Smooth muscle cell (in vitro differentiated cells): ENCODE measurements at regions not wholly inside any gene's neighbourhood (a gene's known extent, or its start where the extent isn't known, plus 50 kb on each side); places are given as distances from the start of the nearest gene placed in this dataset.

Source experiments
- DNase-seq: peaks from one replicate; lab custom pipeline; 2025; ENCODE audit not compliant: unreplicated experiment; lab: John Stamatoyannopoulos, UW
- H2AFZ ChIP-seq: fragments of 200-600 bp; sonication (generic); 2 replicates; pipeline ENCODE4 v1.6.0; 2016; ENCODE audit warnings: antibody characterized with exemption, low read depth, mild to moderate bottlenecking
- H3F3A ChIP-seq: fragments of 200-600 bp; sonication (generic); 2 replicates; pipeline ENCODE4 v1.6.0; 2017; ENCODE audit warnings: antibody characterized with exemption, low read depth
- H3K27ac ChIP-seq: fragments of 200-600 bp; sonication (generic); 2 replicates; pipeline ENCODE4 v1.5.1; 2016; ENCODE audit warnings: low read depth, mild to moderate bottlenecking
- H3K27me3 ChIP-seq: fragments of 200-600 bp; sonication (generic); 2 replicates; pipeline ENCODE4 v1.6.1; 2016; ENCODE audit warnings: low read depth, mild to moderate bottlenecking
- H3K36me3 ChIP-seq: fragments of 200-600 bp; sonication (generic); 2 replicates; pipeline ENCODE4 v1.5.1; 2016; ENCODE audit warnings: low read depth
- H3K4me1 ChIP-seq: fragments of 200-600 bp; sonication (generic); 2 replicates; pipeline ENCODE4 v1.5.1; 2016; ENCODE audit warnings: low read depth
- H3K4me2 ChIP-seq: fragments of 200-600 bp; sonication (generic); 2 replicates; pipeline ENCODE4 v1.6.0; 2016; ENCODE audit warnings: mild to moderate bottlenecking
- H3K4me3 ChIP-seq: fragments of 200-600 bp; sonication (generic); 2 replicates; pipeline ENCODE4 v1.5.1; 2016; ENCODE audit warnings: mild to moderate bottlenecking
- H3K79me2 ChIP-seq: fragments of 200-600 bp; sonication (generic); 2 replicates; pipeline ENCODE4 v1.6.0; 2016; ENCODE audit warnings: low read depth, mild to moderate bottlenecking
- H3K9ac ChIP-seq: fragments of 200-600 bp; sonication (generic); 2 replicates; pipeline ENCODE4 v1.6.0; 2016; ENCODE audit warnings: low read depth
- H3K9me3 ChIP-seq: fragments of 200-600 bp; sonication (generic); replicated peaks from 2 replicates; pipeline ENCODE4 v1.5.1; 2016; ENCODE audit warnings: low read depth
- H4K20me1 ChIP-seq: fragments of 200-600 bp; sonication (generic); 2 replicates; pipeline ENCODE4 v1.6.0; 2016; ENCODE audit warnings: low read depth
- WGBS: methylation state at CpG from one replicate; pipeline ENCODE4 v1.1.7; 2016; ENCODE audit warnings: low lambda C conversion rate; 5-methylcytosine and 5-hydroxymethylcytosine counted together
- TF ChIP-seq, protein P1 (sequence below): fragments of 200-600 bp; sonication (generic); IDR thresholded peaks from 2 replicates; pipeline ENCODE4 v1.5.1; 2017; ENCODE audit warnings: borderline replicate concordance, mild to moderate bottlenecking, antibody characterized with exemption; ENCODE audit not compliant: insufficient read depth, poor library complexity, severe bottlenecking

DNA sequence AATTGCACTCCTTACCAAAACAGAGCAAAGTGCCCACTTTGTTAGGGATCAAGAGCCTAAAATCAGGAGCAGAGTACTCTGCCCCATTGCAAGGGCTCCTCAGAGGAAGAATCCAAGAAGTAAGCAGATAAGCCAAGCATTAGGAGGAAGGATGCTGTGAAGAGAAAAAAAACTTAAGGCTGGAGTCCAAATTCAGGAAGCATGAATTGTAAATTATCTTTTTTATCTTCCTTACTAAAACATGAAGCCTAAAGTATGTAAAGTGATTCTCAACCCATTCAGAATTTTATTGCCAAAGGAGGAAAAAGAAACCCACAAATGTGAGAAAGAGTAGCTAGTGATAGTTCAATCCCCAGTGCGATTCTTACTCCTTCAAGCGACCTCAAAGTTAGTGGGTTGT lies 523.9 kb downstream of the TAF11L14 start:
- H3K4me2 ChIP-seq: no peak overlapping the region
- H3K9me3 ChIP-seq: no peaks in the 10 kb centered on the region
- H3K4me3 ChIP-seq: no peak overlapping the region
- no peaks in the 10 kb centered on the region for H4K20me1 ChIP-seq
- no peak overlapping the region for H3K27ac ChIP-seq
- no peak overlapping the region for H3K9ac ChIP-seq
- H3K27me3 ChIP-seq: no peaks in the 10 kb centered on the region
- H3F3A ChIP-seq: no peaks in the 10 kb centered on the region
- H3K4me1 ChIP-seq: no peaks in the 10 kb centered on the region
- H3K79me2 ChIP-seq: no peaks in the 10 kb centered on the region
- DNase-seq: no peak
- H2AFZ ChIP-seq: no peak overlapping the region
- TF ChIP-seq, protein P1, sequence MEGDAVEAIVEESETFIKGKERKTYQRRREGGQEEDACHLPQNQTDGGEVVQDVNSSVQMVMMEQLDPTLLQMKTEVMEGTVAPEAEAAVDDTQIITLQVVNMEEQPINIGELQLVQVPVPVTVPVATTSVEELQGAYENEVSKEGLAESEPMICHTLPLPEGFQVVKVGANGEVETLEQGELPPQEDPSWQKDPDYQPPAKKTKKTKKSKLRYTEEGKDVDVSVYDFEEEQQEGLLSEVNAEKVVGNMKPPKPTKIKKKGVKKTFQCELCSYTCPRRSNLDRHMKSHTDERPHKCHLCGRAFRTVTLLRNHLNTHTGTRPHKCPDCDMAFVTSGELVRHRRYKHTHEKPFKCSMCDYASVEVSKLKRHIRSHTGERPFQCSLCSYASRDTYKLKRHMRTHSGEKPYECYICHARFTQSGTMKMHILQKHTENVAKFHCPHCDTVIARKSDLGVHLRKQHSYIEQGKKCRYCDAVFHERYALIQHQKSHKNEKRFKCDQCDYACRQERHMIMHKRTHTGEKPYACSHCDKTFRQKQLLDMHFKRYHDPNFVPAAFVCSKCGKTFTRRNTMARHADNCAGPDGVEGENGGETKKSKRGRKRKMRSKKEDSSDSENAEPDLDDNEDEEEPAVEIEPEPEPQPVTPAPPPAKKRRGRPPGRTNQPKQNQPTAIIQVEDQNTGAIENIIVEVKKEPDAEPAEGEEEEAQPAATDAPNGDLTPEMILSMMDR: no peak
- WGBS: 91% methylated on average over 2 of the region's 2 CpGs
- H3K36me3 ChIP-seq: no peaks in the 10 kb centered on the region

DNA sequence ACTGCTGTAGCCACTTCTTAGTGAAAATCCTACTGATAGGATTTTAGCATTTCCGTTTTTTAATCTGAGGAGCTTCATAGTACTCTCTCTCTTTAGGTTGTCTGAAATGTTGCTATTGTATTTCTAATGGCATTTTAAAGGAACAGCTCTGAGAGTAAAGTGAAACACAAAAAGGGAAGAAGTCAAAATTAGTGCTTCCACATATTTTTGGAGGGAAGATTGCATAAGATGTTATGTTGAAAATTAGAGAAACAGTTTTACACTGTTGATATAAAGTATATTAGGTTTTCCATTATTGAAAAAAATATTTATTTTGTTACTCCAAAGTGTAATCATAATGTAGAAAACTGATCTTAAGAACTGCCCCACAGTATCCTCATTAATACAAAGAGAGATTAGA lies 525.1 kb downstream of the TAF11L14 start:
- no peak for DNase-seq
- Histone ChIP-seq H3K27ac (no peak overlapping the region), H3K79me2 (no peaks in the 10 kb centered on the region), H3K4me1 (no peaks in the 10 kb centered on the region), H4K20me1 (no peaks in the 10 kb centered on the region), H3F3A (no peaks in the 10 kb centered on the region), H3K4me2 (no peak overlapping the region), H3K4me3 (no peak overlapping the region), H3K36me3 (no peaks in the 10 kb centered on the region), H3K27me3 (no peaks in the 10 kb centered on the region), H3K9me3 (no peaks in the 10 kb centered on the region), H3K9ac (no peak overlapping the region), H2AFZ (no peak overlapping the region)
- TF ChIP-seq, protein P1: no peak
- WGBS: 70% methylated on average over 1 of the region's 1 CpG

DNA sequence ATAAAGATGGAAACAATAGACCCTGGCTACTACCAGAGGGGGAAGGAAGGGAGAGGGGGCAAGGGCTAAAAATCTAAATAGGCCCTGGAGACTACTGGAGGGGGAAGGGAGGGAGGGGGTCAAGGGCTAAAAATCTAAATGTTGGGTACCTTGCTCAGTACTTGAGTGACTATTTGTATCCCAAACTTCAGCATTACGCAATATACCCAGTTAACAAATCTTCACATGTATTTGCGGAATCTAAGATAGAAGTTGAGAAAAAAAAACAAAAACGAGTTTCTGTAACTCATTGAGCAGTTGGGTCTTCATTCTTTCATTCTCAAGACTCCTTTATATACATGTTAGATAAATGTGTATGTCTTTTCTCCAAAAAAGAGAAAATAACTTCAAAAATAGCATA lies 537.4 kb downstream of the TAF11L14 start:
- H2AFZ ChIP-seq: no peak overlapping the region
- no peak overlapping the region for H3K9ac ChIP-seq
- DNase-seq: no peak
- no peak overlapping the region for H3K4me3 ChIP-seq
- no peaks in the 10 kb centered on the region for H3K79me2 ChIP-seq
- H3K4me1 ChIP-seq: no peaks in the 10 kb centered on the region
- WGBS: 74% methylated on average over 3 of the region's 3 CpGs
- no peaks in the 10 kb centered on the region for H3F3A ChIP-seq
- no peaks in the 10 kb centered on the region for H4K20me1 ChIP-seq
- H3K36me3 ChIP-seq: no peaks in the 10 kb centered on the region
- TF ChIP-seq, protein P1: no peak
- H3K9me3 ChIP-seq: no peaks in the 10 kb centered on the region
- no peaks in the 10 kb centered on the region for H3K27me3 ChIP-seq
- no peak overlapping the region for H3K27ac ChIP-seq
- no peak overlapping the region for H3K4me2 ChIP-seq

DNA sequence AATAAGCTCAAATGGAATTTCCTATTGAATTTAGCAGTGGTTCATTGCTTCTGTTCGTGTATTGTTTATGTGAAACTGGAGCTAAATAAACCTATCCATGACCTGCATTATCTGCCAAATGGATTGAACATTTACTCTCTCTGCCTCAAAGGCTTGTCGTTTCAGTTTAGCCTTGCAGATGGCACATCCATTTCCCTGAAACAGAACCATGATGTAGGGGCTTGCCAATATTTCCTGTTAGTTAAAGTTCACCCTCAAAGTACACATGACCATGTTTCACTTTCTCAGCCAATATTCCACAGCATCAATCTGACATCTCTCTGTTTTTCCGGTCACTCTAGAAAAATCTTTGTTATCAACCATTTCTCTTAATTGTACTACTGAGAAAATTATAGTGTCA lies 545.3 kb downstream of the TAF11L14 start:
- Histone ChIP-seq H3K79me2 (no peaks in the 10 kb centered on the region), H3K4me2 (no peak overlapping the region), H2AFZ (no peak overlapping the region), H3K36me3 (no peaks in the 10 kb centered on the region), H3K9me3 (no peaks in the 10 kb centered on the region), H3K27ac (no peak overlapping the region), H3K4me3 (no peak overlapping the region), H4K20me1 (no peaks in the 10 kb centered on the region), H3F3A (no peaks in the 10 kb centered on the region), H3K9ac (no peak overlapping the region), H3K27me3 (no peaks in the 10 kb centered on the region), H3K4me1 (no peaks in the 10 kb centered on the region)
- 84% methylated on average over 3 of the region's 3 CpGs for WGBS
- TF ChIP-seq, protein P1: no peak
- no peak for DNase-seq
